MG63 (cell line): ENCODE measurements at regions not wholly inside any gene's neighbourhood (a gene's known extent, or its start where the extent isn't known, plus 50 kb on each side); places are given as distances from the start of the nearest gene placed in this dataset.
"Not testable (repeated sequence)": the region's sequence is repeated elsewhere in the genome, so short reads cannot be mapped to it uniquely, and the experiment has no call there.

ENCODE experiments used
- DNase-seq: peaks from one replicate; pipeline ENCODE4 v3.0.0-alpha.2; 2020
- H3K27me3 ChIP-seq: fragments of 250-450 bp; sonication (Bioruptor Pico); 2 replicates; pipeline ENCODE4 v1.5.1; 2020; ENCODE audit warnings: mild to moderate bottlenecking, moderate library complexity
- H3K36me3 ChIP-seq: fragments of 250-450 bp; sonication (Bioruptor Pico); 2 replicates; pipeline ENCODE4 v1.5.1; 2020; ENCODE audit warnings: mild to moderate bottlenecking, moderate library complexity
- H3K4me3 ChIP-seq: fragments of 250-450 bp; sonication (Bioruptor Pico); 2 replicates; pipeline ENCODE4 v1.5.1; 2020; ENCODE audit warnings: mild to moderate bottlenecking, moderate library complexity
- H3K9me3 ChIP-seq: fragments of 250-450 bp; sonication (Bioruptor Pico); 2 replicates; pipeline ENCODE4 v1.5.1; 2020; ENCODE audit warnings: mild to moderate bottlenecking, moderate library complexity

DNA sequence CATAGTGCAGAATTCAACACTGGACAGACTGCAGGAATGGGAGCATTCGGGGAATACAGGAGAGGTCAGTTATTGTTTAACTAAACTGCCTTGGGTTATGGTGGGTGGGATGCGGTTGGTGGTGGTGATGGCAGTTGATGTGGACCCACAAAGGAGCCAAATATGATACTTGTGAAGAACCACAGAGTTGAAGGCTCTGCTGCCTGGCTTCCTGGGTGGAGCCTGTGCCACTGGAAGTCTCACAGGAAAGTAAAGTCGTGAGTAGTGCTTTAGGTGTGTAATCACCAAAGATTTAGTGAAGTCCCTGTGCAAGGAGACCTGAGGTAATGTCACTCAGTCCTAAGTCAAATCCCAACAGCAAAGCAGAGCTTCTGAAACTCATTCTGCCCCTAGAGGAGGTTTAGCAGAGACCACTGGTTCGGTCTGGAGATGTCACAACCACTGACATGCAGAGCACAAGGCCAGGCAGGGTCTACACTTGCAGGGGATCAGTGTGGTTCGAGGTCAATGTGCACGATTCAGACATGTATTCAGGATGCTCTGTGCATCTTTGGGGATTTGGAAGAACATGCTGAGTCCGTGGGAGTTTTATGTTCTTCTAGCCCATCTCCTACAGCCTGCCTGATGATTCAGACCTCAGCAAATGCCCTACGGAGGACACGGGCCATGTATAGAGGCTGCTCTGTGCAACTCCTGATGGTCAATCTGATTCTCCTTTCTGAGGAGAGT is 1150.9 kb downstream of the RPIA start:
- no peaks in the 10 kb centered on the region for H3K36me3 ChIP-seq
- H3K27me3 ChIP-seq: no peaks in the 10 kb centered on the region
- no peak overlapping the region for H3K4me3 ChIP-seq
- no peak for DNase-seq
- H3K9me3 ChIP-seq: peaks cover 17% of the 10 kb centered on the region

DNA sequence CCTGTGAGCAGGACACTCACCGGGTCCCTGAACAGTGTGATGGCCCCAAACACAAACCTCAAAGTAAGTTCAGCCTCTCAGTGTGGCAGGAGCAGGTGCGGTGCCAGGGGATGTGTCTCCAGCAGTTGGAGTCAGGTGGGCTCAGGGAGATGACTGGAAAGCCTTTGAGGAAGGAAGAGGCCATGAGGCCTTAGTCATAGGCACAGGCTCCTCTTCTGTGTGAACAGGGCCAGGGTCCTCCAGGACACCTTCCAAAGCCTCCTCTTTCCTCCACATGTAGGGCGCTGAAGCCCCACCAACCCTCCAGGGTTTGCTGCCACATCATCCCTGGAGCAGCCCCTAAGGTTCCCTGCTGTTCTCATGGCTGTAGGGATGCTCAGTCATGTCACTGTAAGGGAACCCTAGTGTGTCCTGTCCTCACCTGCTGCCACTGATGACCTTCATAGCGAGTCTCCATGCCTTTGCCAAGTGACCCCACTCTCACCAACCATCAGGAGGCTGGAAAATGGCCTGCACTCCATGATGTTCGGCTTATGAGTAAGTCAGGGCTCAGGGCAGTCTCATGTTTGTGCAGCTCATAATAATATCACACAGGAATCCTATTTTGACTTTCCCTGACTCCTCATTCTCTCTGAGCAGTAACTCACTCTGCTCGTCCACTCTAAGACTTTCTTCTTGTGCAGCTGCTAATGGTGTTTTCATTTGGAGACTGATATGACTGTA is 1152.9 kb downstream of the RPIA start:
- Histone ChIP-seq H3K9me3 (peaks cover 9% of the 10 kb centered on the region), H3K4me3 (no peak overlapping the region), H3K27me3 (peaks cover 15% of the 10 kb centered on the region; the same call in 1 of the 2 replicates), H3K36me3 (no peaks in the 10 kb centered on the region)
- no peak for DNase-seq

DNA sequence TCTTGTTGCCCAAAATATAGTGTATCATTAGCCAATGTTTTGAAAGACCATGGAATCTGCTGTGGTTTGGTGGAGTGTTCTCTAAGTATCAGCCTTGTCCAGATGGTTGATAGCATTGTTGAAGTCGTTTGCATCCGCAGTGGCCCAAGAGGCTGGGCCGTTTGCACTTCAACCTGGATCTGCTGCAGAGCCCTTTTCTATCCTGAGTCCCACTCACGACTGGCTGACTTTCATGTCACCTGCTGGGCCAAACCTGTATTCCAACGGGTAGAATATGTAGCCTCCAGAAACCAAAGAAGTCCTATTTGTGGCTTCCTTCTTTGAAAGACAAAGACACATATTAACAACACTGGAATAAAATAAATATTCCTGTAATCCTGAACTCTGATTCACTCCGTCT is 1154.1 kb downstream of the RPIA start:
- no peak overlapping the region for H3K4me3 ChIP-seq
- no peaks in the 10 kb centered on the region for H3K9me3 ChIP-seq
- no peak for DNase-seq
- H3K36me3 ChIP-seq: no peaks in the 10 kb centered on the region
- H3K27me3 ChIP-seq: peaks cover 17% of the 10 kb centered on the region; the same call in 1 of the 2 replicates

DNA sequence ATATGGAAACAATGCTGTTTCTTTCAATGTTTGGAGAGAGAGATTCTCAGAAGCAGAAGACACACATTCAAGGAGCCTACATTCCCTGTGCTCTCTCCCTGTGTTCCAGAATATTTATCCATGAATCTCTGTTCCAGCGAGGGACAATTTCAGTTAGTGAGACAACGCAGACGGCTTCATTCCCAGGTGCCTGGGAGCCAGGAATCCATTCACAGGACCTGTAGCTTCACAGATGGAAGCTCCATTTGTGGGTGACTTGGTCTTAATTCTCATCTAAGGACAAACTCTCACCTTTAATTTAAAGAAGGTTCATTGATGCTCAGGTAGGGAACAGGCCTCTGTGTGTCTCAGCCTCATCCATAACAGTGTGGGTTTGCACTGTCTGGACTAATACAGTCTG is 1156.6 kb downstream of the RPIA start:
- DNase-seq: no peak
- no peaks in the 10 kb centered on the region for H3K9me3 ChIP-seq
- H3K4me3 ChIP-seq: no peak overlapping the region
- H3K27me3 ChIP-seq: peaks cover 25% of the 10 kb centered on the region; the same call in 1 of the 2 replicates
- H3K36me3 ChIP-seq: no peaks in the 10 kb centered on the region

DNA sequence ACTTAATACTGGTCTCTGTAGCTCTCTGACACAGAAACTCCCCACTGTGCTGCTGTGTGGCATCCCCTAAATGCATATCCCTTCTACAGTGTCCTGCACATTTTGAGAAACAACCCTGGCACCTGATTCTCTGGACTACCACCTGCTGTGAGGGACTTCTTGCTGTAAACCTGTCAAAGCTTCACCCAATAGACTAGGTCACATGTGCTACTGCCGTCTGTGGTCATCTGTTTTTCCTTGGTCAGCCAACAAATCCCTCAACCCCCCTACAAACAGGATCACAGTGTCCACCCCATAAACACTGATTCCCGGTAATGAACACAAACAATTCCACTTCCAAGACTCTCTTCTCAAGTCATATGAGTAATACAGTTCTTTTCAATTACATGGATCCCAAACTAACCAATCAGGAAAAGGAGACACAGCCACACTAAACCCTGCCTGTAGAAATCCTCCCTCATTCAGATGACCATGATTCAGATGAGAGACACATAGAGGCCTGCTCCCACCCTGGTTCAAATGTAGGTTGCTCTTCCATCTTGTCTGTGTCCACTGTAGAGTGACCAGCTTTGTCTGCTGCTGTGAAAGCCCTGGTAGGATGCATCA is 1157.4 kb downstream of the RPIA start:
- no peak overlapping the region for H3K4me3 ChIP-seq
- peaks cover 25% of the 10 kb centered on the region; the same call in 1 of the 2 replicates for H3K27me3 ChIP-seq
- DNase-seq: no peak
- H3K36me3 ChIP-seq: no peaks in the 10 kb centered on the region
- no peaks in the 10 kb centered on the region for H3K9me3 ChIP-seq

DNA sequence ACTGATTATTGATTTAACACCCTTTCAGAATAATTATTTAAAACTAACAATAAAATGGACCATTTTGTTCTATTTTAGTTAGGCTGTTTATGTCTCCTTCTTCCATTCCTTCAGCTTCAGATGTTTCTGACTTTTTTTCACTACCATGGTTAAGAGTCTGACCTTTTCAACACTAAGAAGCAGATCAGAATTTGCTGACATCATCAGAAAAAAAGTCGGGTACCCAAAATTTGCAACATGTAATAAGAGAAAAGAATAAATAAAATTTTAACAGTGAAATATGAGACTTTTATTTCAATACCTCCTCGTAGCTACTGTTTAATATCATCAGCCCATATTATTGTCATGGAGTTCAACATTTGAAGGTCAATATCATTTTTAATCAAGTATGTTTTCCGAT is 1158.3 kb downstream of the RPIA start:
- no peak overlapping the region for H3K4me3 ChIP-seq
- no peak for DNase-seq
- H3K36me3 ChIP-seq: no peaks in the 10 kb centered on the region
- peaks cover 25% of the 10 kb centered on the region; the same call in 1 of the 2 replicates for H3K27me3 ChIP-seq
- no peaks in the 10 kb centered on the region for H3K9me3 ChIP-seq

DNA sequence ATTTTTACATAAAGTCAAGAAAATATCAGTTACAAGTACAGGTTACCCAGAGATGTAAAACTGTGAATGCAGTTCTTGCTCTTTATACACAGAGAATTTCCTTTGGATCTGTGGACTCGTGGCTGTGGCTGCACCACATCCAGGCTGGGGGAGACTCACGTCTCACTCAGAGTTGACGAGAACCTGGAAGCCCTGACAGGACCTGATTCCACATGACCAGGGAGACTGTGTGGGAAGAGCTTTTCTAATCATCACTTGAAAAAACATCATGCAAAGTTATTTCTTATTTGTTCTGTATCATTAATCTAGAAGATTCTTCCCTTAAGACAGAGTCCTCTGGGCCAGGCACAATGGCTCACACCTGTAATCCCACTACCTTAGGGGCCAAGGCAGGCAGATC is 1159.0 kb downstream of the RPIA start:
- peaks cover 25% of the 10 kb centered on the region; the same call in 1 of the 2 replicates for H3K27me3 ChIP-seq
- H3K9me3 ChIP-seq: no peaks in the 10 kb centered on the region
- DNase-seq: no peak
- H3K4me3 ChIP-seq: no peak overlapping the region
- no peaks in the 10 kb centered on the region for H3K36me3 ChIP-seq

DNA sequence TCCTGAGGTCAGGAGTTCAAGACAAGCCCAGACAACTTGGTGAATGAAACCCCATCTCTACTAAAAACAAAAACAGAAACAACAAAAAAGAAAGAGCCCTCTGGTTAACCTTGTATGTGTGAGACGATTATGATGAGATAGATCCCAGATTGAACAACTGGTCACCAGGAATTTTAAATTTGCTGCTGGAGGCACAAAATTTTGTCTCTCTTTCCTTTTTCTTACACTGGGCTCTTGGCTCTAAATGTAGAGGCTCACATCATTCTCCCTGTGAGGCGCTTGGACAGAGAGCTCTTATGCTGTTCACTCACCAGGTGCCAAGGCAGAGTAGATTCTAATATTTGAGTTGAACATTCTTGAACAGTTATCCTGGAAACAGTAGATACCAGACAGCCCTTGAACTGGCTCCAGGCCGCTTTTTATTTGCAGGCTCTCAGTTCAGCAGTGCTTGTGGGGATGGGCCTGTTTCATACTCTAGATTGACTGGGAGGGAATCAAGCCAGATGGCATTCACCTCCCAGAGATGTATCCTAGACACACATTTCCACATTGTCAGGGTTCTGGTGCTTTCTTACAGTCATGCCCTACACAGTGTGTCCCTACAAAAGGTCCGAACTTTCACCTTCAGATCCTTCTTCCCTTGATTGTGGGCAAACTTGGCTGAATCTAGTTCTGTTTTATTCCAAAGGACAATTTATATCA is 1159.6 kb downstream of the RPIA start:
- no peaks in the 10 kb centered on the region for H3K36me3 ChIP-seq
- no peaks in the 10 kb centered on the region for H3K9me3 ChIP-seq
- H3K27me3 ChIP-seq: peaks cover 25% of the 10 kb centered on the region; the same call in 1 of the 2 replicates
- no peak overlapping the region for H3K4me3 ChIP-seq
- DNase-seq: no peak

DNA sequence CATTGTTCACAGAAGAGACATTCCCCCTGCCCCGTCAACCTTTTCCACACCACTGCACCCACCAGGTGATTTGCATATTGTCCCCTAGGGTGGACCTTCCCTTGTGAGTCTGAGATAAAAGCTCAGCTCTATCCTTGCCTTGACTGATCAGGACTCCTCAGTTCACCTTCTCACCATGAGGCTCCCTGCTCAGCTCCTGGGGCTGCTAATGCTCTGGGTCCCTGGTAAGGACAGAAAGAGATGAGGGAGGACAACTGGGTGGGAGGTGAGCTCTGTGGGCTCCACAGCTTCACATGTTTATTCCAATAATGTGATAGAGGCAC is 1160.1 kb downstream of the RPIA start:
- Histone ChIP-seq H3K36me3 (no peaks in the 10 kb centered on the region), H3K4me3 (no peak overlapping the region), H3K9me3 (no peaks in the 10 kb centered on the region), H3K27me3 (peaks cover 25% of the 10 kb centered on the region; the same call in 1 of the 2 replicates)
- no peak for DNase-seq

DNA sequence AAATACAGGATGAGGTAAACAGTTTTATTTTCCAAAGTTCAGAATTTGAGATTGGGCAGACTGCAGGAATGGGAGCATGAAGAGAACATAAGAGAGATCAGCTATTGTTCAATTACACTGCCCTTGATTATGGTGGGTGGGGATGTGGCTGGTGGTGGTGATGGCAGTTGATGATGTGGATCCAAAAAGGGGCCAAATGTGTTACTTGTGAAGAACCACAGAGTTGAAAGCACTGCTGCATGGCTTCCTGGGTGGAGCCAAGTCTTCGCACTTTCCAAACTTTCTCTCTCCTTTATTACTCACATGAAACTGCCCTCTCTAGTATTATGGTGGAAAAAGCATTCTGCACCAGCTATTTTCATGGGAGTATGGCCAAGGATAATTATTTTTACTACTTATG is 1162.0 kb downstream of the RPIA start:
- H3K27me3 ChIP-seq: peaks cover 20% of the 10 kb centered on the region; the same call in 1 of the 2 replicates
- not testable (repeated sequence) for H3K4me3 ChIP-seq, H3K9me3 ChIP-seq, H3K36me3 ChIP-seq, DNase-seq

DNA sequence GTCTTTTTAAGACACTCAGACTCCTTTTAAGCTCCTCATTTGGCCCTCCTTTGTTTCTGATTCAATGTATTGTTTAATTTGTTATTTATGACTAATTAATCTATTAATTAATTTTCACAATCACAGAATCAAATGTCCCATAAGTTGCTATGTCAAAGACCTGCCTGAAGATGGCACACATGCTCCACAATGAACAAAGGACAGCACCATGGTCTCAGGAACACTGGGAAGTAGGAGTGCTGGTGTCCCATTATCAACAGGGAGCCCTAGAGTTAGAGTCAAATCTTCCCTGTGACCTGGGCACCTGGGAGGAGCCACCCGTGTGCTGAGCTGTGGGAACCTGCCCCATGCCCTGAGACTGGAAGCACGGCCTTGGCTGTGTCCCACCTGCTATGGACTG is 1164.3 kb downstream of the RPIA start:
- H3K4me3 ChIP-seq, H3K36me3 ChIP-seq, H3K27me3 ChIP-seq, DNase-seq, H3K9me3 ChIP-seq: not testable (repeated sequence)

DNA sequence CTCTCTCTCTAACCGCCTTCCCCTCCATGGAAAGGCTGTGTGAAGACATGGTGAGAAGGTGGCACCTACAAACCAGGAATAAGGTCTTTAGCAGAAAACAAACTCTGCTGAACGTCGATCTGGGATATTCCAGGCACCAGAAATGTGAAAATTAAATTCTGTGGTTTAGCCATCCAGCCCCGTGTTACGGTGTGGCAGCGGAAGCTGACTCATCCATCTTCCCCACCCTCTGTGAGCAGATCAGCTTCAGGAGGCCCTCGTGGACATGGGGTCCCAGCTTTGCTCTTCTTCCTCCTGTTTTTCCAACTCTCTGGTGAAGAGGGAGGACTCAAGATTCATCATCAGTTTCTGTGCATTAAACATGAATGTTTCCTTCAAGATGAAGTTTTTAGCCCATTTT is 1164.8 kb downstream of the RPIA start:
- not testable (repeated sequence) for H3K9me3 ChIP-seq, DNase-seq, H3K27me3 ChIP-seq, H3K4me3 ChIP-seq, H3K36me3 ChIP-seq

DNA sequence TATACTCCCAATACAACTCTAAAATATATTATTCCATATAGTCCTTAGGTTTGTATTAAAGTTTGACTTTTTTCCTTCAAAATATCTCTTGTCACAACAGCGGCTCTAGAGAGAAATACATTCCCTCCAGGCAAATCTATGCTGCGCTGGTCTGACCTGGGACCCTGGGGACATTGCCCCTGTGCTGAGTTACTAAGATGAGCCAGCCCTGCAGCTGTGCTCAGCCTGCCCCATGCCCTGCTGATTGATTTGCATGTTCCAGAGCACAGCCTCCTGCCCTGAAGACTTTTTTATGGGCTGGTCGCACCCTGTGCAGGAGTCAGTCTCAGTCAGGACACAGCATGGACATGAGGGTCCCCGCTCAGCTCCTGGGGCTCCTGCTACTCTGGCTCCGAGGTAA is 1170.7 kb downstream of the RPIA start:
- not testable (repeated sequence) for DNase-seq, H3K27me3 ChIP-seq, H3K36me3 ChIP-seq, H3K4me3 ChIP-seq, H3K9me3 ChIP-seq

DNA sequence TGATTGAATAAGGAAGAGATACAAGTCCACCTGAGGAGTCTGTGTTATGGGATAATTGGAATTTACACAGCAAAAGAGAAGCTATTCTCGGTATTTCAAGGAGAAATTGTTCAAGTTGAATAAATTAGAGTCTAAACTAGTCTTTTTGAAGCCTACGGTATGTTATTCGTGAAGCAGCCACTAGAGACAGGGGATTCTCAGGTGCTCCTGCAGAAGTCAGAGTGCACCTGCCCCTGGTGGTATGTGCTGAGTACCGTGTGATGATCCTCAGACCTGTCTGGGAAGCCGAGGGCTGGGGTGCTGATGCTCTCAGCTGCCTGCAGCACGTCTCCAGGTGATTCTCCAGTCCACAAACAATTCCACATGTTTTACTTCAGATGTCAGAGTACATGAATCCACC is 1171.7 kb downstream of the RPIA start:
- DNase-seq, H3K36me3 ChIP-seq, H3K9me3 ChIP-seq, H3K4me3 ChIP-seq, H3K27me3 ChIP-seq: not testable (repeated sequence)

DNA sequence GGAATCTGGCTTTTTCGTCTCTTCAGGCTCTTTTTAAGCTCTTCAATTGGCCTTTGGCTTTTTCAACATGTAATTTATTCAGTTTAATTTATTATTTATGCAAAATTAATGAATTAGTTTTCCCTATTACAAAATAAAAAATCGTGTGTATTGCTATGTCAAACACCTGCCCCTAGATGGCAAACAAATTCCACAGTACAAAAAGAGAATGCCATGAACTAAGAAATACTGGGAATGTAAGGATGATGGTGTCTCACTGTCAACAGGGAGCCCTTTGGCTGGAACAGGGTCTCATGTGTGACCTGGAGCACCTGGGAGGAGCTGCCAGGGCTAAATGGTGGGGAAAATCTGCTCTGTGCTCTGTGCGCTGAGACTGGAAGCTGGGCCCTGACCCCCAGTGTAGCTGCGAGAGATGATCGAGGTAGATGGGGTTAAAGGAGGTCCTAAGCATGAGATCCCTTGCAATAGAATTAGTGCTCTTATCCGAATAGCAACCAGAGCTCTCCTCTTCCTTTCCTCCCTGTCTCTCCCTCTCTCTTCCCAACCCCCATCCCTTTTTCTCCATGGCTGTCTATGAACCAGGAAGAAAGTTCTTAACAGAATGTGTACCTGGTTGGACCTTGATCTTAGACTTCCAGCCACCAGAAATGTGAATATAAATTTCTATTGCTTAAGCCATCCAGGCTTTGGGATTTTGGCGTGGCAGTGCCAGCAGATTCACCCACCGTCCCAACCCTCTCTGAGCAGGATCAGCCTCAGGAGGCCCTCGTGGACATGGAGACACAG is 1183.5 kb downstream of the RPIA start:
- not testable (repeated sequence) for H3K4me3 ChIP-seq, H3K27me3 ChIP-seq, H3K9me3 ChIP-seq, DNase-seq, H3K36me3 ChIP-seq

DNA sequence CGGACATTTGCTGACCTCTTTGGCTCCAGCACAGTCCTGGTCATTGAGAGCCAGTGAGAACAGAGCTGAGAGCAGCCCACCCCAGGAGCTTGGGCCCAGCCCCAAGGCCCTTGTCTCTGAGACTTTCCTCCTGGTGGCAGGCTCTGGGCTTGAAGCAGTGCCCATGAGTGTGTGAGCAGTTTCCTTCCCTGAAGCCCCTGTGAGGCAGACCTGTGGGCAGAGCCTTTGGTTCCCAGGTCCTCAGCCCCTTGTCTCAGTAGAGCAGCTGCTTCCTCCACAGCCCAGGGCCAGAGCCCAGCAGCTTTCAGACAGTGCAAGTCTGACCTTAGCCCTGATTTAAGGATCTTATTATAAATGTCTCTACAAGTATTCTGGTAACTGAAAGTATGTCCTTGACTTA is 1185.0 kb downstream of the RPIA start:
- H3K27me3 ChIP-seq, DNase-seq, H3K9me3 ChIP-seq, H3K4me3 ChIP-seq, H3K36me3 ChIP-seq: not testable (repeated sequence)

DNA sequence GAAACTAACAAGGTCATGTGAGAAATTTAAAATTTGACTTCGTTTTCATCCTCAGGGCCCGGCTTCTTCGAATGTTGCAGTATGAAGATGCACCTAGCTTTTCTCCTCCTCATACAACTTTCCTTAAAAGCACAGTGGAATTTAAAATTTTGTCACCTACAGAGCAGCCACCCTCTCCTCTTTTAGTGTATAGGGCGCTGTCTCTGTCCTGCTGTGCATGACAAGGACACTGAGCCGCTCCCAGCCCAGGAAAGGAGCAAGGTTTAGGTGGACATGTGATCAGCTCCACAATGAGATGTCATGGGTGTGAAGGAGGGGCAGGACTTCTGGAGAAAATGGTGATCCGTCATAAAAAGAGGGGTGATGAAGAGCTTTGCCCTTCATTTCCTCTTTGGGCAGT is 1185.4 kb downstream of the RPIA start:
- DNase-seq, H3K4me3 ChIP-seq, H3K36me3 ChIP-seq, H3K9me3 ChIP-seq, H3K27me3 ChIP-seq: not testable (repeated sequence)
